Tibial artery (tissue), 4 donors: ENCODE measurements at regions not wholly inside any gene's neighbourhood (a gene's known extent, or its start where the extent isn't known, plus 50 kb on each side); places are given as distances from the start of the nearest gene placed in this dataset.
"Not testable (repeated sequence)": the region's sequence is repeated elsewhere in the genome, so short reads cannot be mapped to it uniquely, and the experiment has no call there.

Experiments used
- DNase-seq, 2 donors: peaks; one replicate each; pipeline ENCODE4 v3.0.0-alpha.2; 2019
- H3K27ac ChIP-seq, 2 donors: fragments of 200-600 bp; sonication (generic) in 1 of 2; 1 replicate in 1 of 2; 2 replicates in 1 of 2; pipeline ENCODE4 v1.5.1; 2018 to 2019; ENCODE audit warnings: mild to moderate bottlenecking in 1 of 2
- H3K27me3 ChIP-seq, 2 donors: fragments of 200-600 bp; sonication (generic) in 1 of 2; one replicate each; pipeline versions ENCODE4 v1.5.1 to v1.6.0; 2016 to 2019
- H3K36me3 ChIP-seq, 3 donors: fragments of 200-600 bp; sonication (generic) in 2 of 3; one replicate each; pipeline ENCODE4 v1.5.1; 2016 to 2019; ENCODE audit warnings: mild to moderate bottlenecking in 2 of 3
- H3K4me1 ChIP-seq, 4 donors: fragments of 200-600 bp; sonication (generic) in 2 of 4; 1 replicate in 3 of 4; 2 replicates in 1 of 4; pipeline ENCODE4 v1.5.1; 2016 to 2019
- H3K4me3 ChIP-seq, 2 donors: fragments of 200-600 bp; sonication (generic) in 1 of 2; 1 replicate in 1 of 2; 2 replicates in 1 of 2; pipeline ENCODE4 v1.5.1; 2018 to 2019; ENCODE audit warnings: mild to moderate bottlenecking in 2 of 2
- H3K9me3 ChIP-seq, 3 donors: fragments of 200-600 bp; sonication (generic) in 1 of 3; one replicate each; pipeline ENCODE4 v1.5.1; 2016 to 2019
- intact Hi-C: fragments of 100-400 bp; cut with DNase I; formaldehyde crosslinking; loops from one replicate; pipeline ENCODE4 v1.15.0; 2023; ENCODE audit warnings: low total_unique reads
- TF ChIP-seq, protein P1 (sequence below), 2 experiments: fragments of 200-600 bp in 1 of 2; fragments of 450-650 bp in 1 of 2; IDR thresholded peaks; one replicate each; pipeline ENCODE4 v1.5.1; 2017 to 2019; ENCODE audit warnings: antibody characterized with exemption in 2 of 2, mild to moderate bottlenecking in 1 of 2, moderate library complexity in 1 of 2

DNA sequence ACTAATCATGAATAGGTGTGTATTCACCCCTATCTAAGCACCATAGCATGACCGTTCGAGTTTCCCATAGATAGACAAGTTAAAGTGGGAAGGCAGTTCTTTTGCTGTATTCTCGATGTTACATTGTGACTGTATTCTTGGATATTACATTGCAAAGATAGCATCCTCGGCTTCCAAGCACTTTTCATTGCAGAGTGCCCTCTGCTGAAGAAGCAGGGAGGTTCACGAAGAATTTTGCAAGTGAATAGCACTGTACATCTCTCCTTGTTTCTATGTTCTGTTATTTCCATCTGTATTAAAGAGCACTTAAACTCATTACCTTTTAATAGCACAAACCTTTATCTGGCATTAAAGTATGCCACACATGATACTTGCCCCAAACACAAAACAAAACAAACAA lies 426.7 kb upstream of the ARX start:
- H3K4me3 ChIP-seq, result no peak overlapping the region
- H3K27me3 ChIP-seq, result no peaks in the 10 kb centered on the region
- no peaks in the 10 kb centered on the region for H3K4me1 ChIP-seq
- H3K27ac ChIP-seq, result no peak overlapping the region
- no peaks in the 10 kb centered on the region for H3K9me3 ChIP-seq
- intact Hi-C loops, result no loop called here
- no peaks in the 10 kb centered on the region for H3K36me3 ChIP-seq
- TF ChIP-seq, protein P1, sequence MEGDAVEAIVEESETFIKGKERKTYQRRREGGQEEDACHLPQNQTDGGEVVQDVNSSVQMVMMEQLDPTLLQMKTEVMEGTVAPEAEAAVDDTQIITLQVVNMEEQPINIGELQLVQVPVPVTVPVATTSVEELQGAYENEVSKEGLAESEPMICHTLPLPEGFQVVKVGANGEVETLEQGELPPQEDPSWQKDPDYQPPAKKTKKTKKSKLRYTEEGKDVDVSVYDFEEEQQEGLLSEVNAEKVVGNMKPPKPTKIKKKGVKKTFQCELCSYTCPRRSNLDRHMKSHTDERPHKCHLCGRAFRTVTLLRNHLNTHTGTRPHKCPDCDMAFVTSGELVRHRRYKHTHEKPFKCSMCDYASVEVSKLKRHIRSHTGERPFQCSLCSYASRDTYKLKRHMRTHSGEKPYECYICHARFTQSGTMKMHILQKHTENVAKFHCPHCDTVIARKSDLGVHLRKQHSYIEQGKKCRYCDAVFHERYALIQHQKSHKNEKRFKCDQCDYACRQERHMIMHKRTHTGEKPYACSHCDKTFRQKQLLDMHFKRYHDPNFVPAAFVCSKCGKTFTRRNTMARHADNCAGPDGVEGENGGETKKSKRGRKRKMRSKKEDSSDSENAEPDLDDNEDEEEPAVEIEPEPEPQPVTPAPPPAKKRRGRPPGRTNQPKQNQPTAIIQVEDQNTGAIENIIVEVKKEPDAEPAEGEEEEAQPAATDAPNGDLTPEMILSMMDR (IDR thresholded peaks at IDR 0.05), result no peak
- no peak for DNase-seq

DNA sequence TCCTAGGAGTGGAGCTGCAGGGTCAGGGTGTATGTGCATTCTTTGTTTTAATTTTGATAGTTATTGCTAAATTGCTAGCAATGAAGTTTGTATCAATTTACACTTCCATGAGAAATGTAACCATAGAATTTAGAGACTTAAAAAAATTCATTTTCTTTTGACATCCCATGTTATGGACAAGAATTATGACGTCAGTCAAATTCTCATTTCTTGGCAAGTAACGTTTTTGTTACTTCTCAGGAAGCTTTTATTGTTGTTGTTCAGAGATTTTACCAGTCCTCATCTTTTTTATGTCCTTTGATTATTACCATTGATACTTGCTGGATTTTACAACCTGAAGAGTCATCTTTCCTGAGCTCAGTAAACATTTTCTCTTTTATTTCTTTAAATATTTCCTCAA lies 417.5 kb upstream of the ARX start:
- intact Hi-C loops, result no loop called here
- no peaks in the 10 kb centered on the region for H3K36me3 ChIP-seq
- TF ChIP-seq, protein P1 (IDR thresholded peaks at IDR 0.05), result no peak
- no peaks in the 10 kb centered on the region for H3K4me1 ChIP-seq
- no peak for DNase-seq
- no peaks in the 10 kb centered on the region for H3K27me3 ChIP-seq
- no peak overlapping the region for H3K27ac ChIP-seq
- H3K9me3 ChIP-seq, result no peaks in the 10 kb centered on the region
- H3K4me3 ChIP-seq, result no peak overlapping the region

DNA sequence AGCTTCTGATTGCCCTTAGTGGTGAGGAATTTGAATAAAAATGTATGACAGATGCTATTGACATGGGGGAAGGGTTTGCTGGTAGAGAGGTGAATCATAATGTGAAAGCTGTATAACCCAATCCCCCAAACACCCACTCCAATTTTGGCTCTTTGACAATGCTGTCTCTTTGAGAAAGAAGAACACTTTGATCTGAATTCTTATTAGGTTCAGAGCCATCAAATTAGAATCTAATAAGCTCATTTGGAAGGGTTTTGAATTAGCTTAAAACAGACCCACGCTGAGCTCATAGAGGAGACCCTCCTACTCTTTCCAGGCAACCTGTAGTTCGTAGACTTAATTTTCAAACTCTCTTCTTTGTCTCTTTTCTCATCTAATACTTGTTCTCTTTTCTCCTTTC lies 416.6 kb upstream of the ARX start:
- Histone ChIP-seq H3K4me1 (no peaks in the 10 kb centered on the region), H3K4me3 (no peak overlapping the region), H3K9me3 (no peaks in the 10 kb centered on the region), H3K27ac (no peak overlapping the region), H3K27me3 (no peaks in the 10 kb centered on the region), H3K36me3 (no peaks in the 10 kb centered on the region)
- no peak for DNase-seq
- TF ChIP-seq, protein P1 (IDR thresholded peaks at IDR 0.05), result no peak
- intact Hi-C loops, result no loop called here

DNA sequence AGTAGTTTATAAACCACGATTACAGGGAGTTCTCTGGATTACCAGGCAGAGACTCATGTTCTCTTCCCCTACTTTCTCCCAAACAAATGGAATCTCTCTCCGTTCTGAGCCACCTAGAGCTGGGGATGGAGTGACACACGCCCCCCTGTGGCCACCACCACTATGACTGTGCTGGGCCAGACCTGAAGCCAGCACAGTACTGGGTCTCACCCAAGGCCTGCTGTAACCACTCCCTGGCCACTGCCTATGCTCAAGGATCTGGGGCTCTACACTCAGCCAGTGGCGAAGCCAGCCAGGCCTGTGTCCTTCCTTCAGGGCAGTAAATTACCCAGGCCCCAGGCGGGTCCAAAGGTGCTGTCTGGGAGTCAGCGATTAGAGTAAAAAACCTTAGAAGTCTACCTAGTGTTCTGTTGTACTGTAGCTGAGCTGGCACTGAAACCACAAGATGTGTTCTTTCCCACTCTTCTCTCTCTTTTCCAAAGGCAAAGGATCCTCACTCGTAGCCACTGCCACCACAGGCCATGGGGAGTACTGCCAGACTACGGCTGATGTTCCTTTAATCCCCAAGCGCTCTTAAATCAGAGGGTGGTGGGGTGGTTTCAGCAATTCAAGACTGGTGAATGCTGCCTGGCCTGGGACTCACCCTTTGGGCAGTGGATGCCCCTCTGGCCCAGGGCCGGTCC lies 412.2 kb upstream of the ARX start:
- DNase-seq, result no peak
- H3K27me3 ChIP-seq, result no peaks in the 10 kb centered on the region
- no peaks in the 10 kb centered on the region for H3K36me3 ChIP-seq
- intact Hi-C loops, result no loop called here
- no peak overlapping the region for H3K4me3 ChIP-seq
- TF ChIP-seq, protein P1 (IDR thresholded peaks at IDR 0.05), result no peak
- no peaks in the 10 kb centered on the region for H3K4me1 ChIP-seq
- H3K9me3 ChIP-seq, result no peaks in the 10 kb centered on the region
- H3K27ac ChIP-seq, result no peak overlapping the region

DNA sequence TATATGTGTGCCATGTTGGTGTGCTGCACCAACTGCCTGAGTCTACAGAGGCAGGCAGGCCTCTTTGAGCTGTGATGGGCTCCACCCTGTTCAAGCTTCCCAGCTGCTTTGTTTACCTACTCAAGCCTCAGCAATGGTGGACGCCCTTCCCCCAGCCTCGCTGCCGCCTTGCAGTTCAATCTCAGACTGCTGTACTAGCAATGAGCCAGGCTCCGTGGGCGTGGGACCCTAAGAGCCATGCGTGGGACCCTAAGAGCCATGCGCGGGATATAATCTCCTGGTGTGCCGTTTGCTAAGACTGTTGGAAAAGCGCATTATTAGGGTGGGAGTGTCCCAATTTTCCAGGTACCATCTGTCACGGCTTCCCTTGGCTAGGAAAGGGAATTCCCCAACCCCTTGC lies 388.4 kb upstream of the ARX start:
- H3K4me1 ChIP-seq, H3K27me3 ChIP-seq, intact Hi-C loops, H3K36me3 ChIP-seq, H3K9me3 ChIP-seq, H3K27ac ChIP-seq, DNase-seq, H3K4me3 ChIP-seq: not testable (repeated sequence)

DNA sequence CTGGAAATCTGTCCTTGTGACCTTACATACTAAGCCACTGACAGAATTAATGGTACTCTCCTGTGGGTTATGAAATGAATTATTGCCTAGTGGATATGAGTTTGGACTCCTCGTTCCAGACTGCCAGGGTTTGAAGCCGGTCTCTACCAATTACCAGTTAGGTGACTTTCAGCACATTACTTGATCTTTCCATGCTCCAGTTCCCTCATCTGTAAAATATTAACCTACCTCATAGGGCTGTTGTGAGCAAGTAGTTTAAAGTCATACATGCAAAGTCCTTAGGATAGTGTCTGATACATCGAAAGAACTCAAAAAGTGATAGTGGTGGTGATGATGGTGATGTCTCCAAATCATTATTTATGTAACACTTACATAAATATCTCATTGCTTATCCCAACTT lies 373.5 kb upstream of the ARX start:
- DNase-seq, result no peak

More for the DNA sequence above, 373.5 kb upstream of the ARX start:
- intact Hi-C loops, result no loop called here
- H3K9me3 ChIP-seq, result peaks cover 0 to 11% (median 1%) of the 10 kb centered on the region in 3 donors
- TF ChIP-seq, protein P1 (IDR thresholded peaks at IDR 0.05), result no peak
- H3K4me3 ChIP-seq, result no peak overlapping the region
- no peaks in the 10 kb centered on the region for H3K27me3 ChIP-seq
- no peaks in the 10 kb centered on the region for H3K36me3 ChIP-seq
- H3K27ac ChIP-seq, result no peak overlapping the region
- no peaks in the 10 kb centered on the region for H3K4me1 ChIP-seq
